ENCODE measurements at regions not wholly inside any gene's neighbourhood (a gene's known extent, or its start where the extent isn't known, plus 50 kb on each side); places are given as distances from the start of the nearest gene placed in this dataset.

- no peak for DNase-seq
Observed at GRCh38 chr13:24012648-24013047, 115.3 kb upstream of the C1QTNF9B start.

DNA sequence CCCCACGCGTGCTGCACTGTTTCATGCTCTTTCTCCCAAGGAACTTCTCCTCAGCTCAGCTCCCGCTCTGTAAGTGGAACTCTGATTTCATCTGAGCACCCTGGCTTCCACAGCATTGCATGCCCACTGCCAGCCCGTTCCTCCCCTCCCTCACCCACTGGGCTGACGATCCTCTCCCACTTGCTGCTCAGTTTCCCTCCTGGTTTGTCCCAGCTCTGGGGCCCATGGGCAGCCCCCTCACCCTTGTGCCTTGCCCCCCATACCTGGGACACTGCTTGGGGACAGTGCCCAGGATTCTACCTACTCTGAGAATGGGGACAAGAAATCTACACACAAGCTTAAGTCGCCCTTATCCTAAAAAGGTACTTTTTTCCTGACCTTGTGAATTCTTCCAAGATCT lies 115.9 kb upstream of the C1QTNF9B start:
- no peak for DNase-seq

- no peak for DNase-seq
Observed at GRCh38 chr13:24016046-24016445, 118.7 kb upstream of the C1QTNF9B start.

DNA sequence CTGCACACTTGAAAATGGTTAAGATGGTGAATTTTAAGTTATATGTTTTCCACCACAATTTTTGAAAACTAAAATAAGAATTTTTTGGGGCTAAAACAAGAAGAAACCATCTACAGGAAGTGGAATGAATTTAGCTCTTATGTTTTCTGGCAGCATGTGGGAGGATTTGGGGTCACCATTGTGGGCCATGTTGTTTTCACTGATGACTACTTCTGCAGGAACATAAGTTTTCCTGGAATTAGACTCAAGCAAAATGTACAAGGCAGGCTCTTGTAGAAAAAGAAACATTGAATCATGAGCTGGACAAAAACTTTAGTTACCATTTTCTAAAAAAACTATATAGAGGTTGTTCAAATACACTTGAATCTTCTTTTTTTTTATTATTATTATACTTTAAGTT lies 125.3 kb upstream of the C1QTNF9B start:
- DNase-seq: no peak

GRCh38 chr13:24023073-24023472 lies 125.8 kb upstream of the C1QTNF9B start:
- no peak for DNase-seq

GRCh38 chr13:24027494-24027893 lies 130.2 kb upstream of the C1QTNF9B start:
- no peak for DNase-seq

- peak; percentile 93 for DNase-seq
Observed at GRCh38 chr13:24032252-24032651, 128.3 kb upstream of the SPATA13 start.

- DNase-seq: peak; percentile 21
Observed at GRCh38 chr13:24032674-24033073, 127.8 kb upstream of the SPATA13 start.

- DNase-seq: peak; percentile 91
Observed at GRCh38 chr13:24033527-24034302, 126.8 kb upstream of the SPATA13 start.

GRCh38 chr13:24035411-24035810 lies 125.1 kb upstream of the SPATA13 start:
- no peak for DNase-seq

DNA sequence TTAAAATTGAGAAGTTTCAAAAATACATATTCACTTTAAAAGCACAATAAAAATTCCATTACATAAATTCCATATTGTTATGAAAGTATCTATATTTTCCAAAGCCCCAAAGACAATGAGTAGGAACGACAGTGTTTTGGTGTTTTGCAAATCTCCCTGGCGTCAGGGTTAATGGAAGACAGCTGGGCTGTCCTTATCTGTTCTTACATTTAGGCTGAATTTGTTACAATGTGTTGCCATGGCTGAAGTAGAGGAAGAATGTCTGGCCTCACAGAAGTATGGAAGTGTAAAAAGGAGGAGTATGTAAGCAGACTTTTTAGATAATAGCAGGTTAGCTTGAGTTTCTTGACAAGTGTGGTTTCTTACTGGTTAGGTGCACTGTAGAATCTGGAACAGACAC lies 124.4 kb upstream of the SPATA13 start:
- DNase-seq: peak; percentile 40

- no peak for DNase-seq
Observed at GRCh38 chr13:24038405-24038804, 122.1 kb upstream of the SPATA13 start.

GRCh38 chr13:24038841-24039330 lies 121.6 kb upstream of the SPATA13 start:
- DNase-seq: peak; percentile 52

DNA sequence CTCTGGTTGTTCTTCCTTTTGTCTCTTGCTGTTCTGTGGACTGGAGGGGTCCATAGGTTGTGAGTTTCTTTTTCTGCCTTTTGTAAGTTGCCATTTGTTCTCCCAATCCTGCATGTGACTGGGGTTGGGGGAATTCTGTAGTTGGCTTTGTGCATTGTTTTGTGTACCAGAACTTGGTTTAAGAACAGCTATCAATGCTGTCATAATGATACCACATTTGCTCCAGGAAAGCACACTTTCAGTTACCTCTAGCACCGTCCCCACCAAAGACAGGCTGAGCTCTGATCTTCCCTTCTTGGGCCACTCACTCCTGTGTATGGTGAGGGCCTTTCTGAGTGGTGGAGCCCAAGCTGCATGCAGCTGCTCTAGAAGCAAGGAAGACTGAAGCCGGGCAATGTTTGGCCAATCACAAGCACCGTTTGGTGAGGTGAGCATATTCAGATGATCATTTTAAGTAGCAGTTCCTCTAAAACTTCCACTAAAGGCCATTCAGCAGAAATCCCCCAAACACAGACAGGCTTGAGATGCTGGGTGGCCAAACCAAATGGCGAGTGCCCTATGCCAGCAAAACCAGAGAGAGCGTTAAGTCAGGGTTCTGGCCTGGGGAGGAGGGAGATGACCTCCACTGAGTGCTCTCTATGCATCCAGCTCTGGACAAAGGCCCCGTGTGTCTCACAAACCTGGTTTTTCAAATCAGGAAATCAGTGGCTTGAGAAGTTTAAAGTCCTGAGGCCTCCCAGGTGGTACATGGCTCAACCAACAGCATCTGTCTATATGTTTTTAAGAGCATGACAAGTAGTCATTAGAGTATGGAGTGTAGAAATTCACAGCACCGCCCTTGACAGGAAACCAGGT lies 120.7 kb upstream of the SPATA13 start:
- DNase-seq: no peak

- DNase-seq: no peak
Observed at GRCh38 chr13:24040835-24041234, 119.7 kb upstream of the SPATA13 start.

- no peak for DNase-seq
Observed at GRCh38 chr13:24041651-24042225, 118.8 kb upstream of the SPATA13 start.

GRCh38 chr13:24042710-24043440 lies 117.6 kb upstream of the SPATA13 start:
- DNase-seq: no peak

DNA sequence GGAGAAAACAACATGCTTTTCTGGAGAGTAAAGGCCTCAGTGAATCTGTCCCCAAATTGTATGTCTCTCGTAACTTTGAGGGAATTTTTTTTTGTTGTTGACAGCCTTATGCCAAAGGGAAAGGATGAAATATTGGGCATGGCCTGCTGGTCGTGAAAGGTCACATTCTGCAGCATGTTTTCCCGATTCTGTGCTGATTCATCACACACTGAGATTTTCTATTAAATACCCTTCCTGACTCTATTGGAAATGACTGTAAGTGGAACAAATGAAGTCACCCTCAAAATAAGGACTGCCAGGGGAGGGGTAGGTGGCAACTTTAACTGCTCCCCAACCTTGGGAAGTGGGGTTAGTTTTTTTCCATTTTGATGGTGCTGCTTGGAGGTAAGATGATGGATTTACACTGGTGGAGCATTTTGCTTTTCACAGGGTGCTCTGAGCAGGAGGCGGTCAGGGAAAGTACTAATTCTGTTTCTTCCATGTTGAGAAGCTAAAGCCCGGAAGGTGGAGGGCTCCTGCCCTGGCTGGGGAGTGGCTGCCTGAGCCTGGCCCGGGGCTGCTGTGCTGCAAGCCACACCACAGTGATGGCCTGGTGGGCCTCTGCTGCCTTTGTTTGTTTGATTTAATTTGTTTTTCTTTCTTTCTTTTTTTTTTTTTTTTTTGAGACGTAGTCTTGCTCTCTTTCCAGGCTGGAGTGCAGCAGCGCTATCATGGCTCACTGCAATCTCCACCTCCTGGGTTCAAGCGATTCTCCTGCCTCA lies 116.8 kb upstream of the SPATA13 start:
- DNase-seq: no peak

DNA sequence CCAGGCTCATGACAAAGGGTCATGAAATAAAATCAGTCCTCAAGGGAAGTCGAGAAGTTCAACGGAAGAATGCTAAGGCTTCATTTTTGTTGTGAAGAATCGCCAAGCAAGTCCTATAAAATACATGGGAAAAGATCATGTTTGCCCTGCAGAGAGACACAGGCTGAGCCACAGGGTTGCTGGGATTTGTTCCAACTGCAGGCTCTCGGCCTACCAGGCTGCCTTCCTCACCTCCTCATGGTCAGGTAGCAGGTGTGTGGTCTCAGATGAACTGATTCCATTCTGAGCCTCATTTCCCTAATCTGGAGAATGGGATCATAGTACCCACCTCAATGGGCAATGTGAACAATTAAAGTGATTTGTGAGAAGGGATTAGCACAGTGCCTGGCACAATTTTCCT lies 114.9 kb upstream of the SPATA13 start:
- DNase-seq: no peak

- peak; percentile 38 for DNase-seq
Observed at GRCh38 chr13:24050292-24050711, 110.2 kb upstream of the SPATA13 start.

DNA sequence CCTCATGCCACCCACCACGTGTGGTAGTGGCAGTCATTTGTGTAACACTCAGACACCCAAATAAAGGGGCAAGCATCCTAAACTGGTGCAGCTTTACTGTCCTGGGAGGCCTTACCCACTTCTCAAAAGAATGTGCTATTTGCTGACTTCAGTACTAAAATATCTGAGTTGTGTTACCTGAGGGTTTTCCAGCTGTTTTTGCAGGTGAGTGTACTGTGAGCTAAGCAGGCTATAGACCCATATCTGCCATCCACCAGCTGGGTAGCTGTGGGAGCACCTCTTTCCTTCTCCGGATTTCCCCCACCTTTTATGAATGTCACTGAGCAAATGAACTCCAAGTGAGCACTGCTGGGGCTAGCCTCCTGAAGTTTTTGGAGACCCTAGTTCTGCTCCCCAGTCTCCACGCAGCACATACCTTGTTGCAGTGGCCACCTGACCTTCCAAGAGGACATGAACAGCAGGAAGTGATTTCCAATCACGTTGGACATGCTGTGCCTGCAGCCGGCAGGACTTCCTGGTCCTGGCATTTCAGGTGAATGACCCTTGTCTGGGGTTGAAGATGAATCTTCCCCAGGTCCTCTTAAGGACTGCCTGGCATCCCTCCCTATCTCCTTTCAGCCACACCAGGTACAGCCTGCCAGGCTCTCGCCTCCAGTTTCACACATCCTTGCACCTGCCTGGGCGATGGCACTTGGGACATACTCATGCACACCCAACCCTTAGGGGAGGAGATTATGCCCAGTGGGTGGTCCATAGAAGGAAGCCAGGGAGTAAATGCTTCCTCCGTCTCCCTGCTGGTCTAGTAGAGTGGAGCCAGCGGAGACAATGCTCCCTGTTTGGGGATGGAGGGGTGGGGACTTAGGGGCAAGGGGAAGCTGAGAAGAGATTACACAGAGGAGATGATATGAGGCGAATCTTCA lies 109.5 kb upstream of the SPATA13 start:
- no peak for DNase-seq

Data from fibroblast of upper back skin (primary cell).